ENCODE measurements at regions not wholly inside any gene's neighbourhood (a gene's known extent, or its start where the extent isn't known, plus 50 kb on each side); places are given as distances from the start of the nearest gene placed in this dataset.
"Not testable (repeated sequence)": the region's sequence is repeated elsewhere in the genome, so short reads cannot be mapped to it uniquely, and the experiment has no call there.

DNA sequence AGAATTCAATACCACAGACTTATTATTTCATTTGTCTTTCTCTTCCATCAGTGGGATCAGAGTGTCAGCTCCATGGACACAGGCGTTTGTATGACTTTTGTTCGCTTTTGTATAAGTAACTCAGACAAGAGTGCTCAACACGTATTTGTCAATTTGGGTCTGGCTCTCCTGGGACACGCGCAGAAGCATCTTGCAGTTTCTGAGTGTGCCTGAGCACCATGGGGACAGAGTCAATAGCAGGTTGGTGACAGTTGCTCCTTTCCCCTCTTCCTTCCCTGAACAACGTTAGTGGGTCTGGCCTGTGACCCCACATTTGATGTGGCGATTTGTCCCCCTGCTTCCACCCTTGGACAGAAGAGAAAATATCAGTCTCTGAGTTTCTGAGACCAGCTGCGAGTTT, 120.4 kb upstream of the SDK1 start:
- no peak overlapping the region for H3K9ac ChIP-seq (ENCODE audit: low read depth, low read length)
- no peaks in the 10 kb centered on the region for H3K4me1 ChIP-seq (ENCODE audit: control insufficient read depth, insufficient read depth, low read length)

DNA sequence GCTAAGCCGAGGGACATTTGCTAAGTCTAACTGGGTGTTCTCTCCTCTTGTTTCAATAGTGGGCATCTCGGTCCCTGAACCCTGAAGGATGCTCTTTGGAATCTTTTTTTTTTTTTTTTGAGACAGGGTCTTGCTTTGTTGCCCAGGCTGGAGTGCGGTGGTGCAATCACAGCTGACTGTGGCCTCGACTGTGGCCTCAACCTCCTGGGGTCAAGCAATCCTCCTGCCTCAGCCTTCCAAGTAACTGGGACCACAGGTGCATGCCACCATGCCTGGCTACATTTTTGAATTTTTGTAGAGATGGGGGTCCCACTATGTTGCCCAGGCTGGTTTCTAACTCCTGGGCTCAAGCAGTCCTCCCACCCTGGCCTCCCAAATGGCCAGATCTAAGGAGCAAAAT, 119.0 kb upstream of the SDK1 start:
- H3K9ac ChIP-seq (ENCODE audit: low read depth, low read length); H3K4me2 ChIP-seq (ENCODE audit: low read length); H3K9me3 ChIP-seq (replicated peaks; ENCODE audit: low read length); H3K4me1 ChIP-seq (ENCODE audit: control insufficient read depth, insufficient read depth, low read length); H3K4me3 ChIP-seq (ENCODE audit: low read length); H3K36me3 ChIP-seq (ENCODE audit: insufficient read depth, low read length): not testable (repeated sequence)
- H3K27me3 ChIP-seq (ENCODE audit: control insufficient read depth, insufficient read depth, low read length), result peaks cover 31% of the 10 kb centered on the region

More for the DNA sequence above, 120.4 kb upstream of the SDK1 start:
- no peak overlapping the region for H3K4me2 ChIP-seq (ENCODE audit: low read length)
- H3K4me3 ChIP-seq (ENCODE audit: low read length), result no peak overlapping the region
- H3K9me3 ChIP-seq (replicated peaks; ENCODE audit: low read length), result no peaks in the 10 kb centered on the region
- peaks cover 38% of the 10 kb centered on the region for H3K27me3 ChIP-seq (ENCODE audit: control insufficient read depth, insufficient read depth, low read length)
- H3K36me3 ChIP-seq (ENCODE audit: insufficient read depth, low read length), result no peaks in the 10 kb centered on the region

DNA sequence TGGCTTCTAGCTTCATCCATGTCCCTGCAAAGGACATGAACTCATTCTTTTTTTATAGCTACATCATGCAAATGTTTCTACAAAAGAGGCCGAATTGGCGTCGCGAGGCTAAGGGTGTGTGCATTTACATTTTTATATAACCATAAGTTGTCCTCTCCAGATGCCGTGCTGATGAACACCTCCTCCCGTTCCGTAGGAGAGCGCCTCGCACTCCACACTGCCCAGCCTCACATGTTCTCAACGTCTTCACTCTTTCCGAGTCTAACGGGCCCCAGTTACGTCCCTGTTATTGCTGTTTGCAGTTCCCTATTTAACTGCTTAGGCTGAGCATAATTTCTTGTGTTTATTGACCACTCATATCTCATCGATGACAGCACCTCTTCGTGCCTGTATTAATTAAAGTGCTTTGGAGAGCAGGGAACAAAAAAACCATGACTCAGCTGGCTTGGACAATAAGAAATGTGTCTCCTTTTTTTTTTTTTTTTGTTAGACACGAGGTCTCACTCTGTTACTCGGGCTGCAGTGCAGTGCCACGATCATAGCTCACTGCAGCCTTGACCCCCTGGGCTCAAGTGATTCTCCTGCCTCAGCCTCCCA, 113.5 kb upstream of the SDK1 start:
- Histone ChIP-seq H3K36me3 (ENCODE audit: insufficient read depth, low read length) (no peaks in the 10 kb centered on the region), H3K4me1 (ENCODE audit: control insufficient read depth, insufficient read depth, low read length) (no peaks in the 10 kb centered on the region), H3K9ac (ENCODE audit: low read depth, low read length) (no peak overlapping the region), H3K9me3 (replicated peaks; ENCODE audit: low read length) (no peaks in the 10 kb centered on the region), H3K27me3 (ENCODE audit: control insufficient read depth, insufficient read depth, low read length) (peaks cover 5% of the 10 kb centered on the region), H3K4me2 (ENCODE audit: low read length) (no peak overlapping the region), H3K4me3 (ENCODE audit: low read length) (no peak overlapping the region)

DNA sequence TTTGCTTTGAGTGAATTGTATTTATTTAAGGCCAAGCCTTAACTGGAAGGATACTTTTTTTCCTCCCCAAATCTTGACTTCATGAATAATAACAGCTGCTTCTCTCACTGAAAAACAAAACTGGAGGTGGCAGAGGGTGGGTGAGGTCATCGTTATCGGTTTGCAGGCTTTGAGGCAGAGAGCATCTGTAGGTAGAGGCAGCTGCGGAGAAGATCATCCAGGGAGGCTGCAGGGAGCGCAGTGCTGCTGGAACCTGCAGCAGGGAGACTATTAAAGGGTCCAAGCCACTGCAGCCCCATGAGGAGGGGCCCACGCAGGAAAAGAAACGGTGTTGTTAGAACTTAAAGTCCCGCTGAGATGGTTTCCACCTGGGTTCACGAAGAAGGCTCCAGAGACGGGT, 112.1 kb upstream of the SDK1 start:
- no peaks in the 10 kb centered on the region for H3K36me3 ChIP-seq (ENCODE audit: insufficient read depth, low read length)
- H3K4me3 ChIP-seq (ENCODE audit: low read length), result no peak overlapping the region
- peaks cover 5% of the 10 kb centered on the region for H3K27me3 ChIP-seq (ENCODE audit: control insufficient read depth, insufficient read depth, low read length)
- peaks cover 2% of the 10 kb centered on the region for H3K4me1 ChIP-seq (ENCODE audit: control insufficient read depth, insufficient read depth, low read length)
- H3K9me3 ChIP-seq (replicated peaks; ENCODE audit: low read length), result no peaks in the 10 kb centered on the region
- H3K4me2 ChIP-seq (ENCODE audit: low read length), result no peak overlapping the region
- H3K9ac ChIP-seq (ENCODE audit: low read depth, low read length), result no peak overlapping the region

DNA sequence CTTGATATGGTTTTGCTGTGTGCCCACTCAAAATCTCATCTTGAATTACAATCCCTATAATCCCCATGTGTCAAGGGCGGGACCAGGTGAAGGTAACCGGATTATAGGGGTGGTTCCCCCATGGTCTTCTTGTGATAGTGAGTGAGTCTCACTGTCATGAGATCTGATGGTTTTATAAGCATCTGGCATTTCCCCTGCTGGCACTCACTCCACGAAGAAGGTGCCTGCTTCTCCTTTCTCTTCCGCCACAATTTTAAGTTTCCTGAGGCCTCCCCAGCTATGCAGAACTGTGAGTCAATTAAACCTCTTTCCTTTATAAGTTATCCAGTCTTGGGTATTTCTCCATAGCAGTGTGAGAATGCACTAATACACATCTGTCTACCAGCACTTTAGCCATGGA, 109.5 kb upstream of the SDK1 start:
- Histone ChIP-seq H3K4me1 (ENCODE audit: control insufficient read depth, insufficient read depth, low read length) (peaks cover 20% of the 10 kb centered on the region), H3K4me2 (ENCODE audit: low read length) (no peak overlapping the region), H3K9ac (ENCODE audit: low read depth, low read length) (no peak overlapping the region), H3K36me3 (ENCODE audit: insufficient read depth, low read length) (no peaks in the 10 kb centered on the region), H3K27me3 (ENCODE audit: control insufficient read depth, insufficient read depth, low read length) (no peaks in the 10 kb centered on the region), H3K9me3 (replicated peaks; ENCODE audit: low read length) (no peaks in the 10 kb centered on the region), H3K4me3 (ENCODE audit: low read length) (no peak overlapping the region)

DNA sequence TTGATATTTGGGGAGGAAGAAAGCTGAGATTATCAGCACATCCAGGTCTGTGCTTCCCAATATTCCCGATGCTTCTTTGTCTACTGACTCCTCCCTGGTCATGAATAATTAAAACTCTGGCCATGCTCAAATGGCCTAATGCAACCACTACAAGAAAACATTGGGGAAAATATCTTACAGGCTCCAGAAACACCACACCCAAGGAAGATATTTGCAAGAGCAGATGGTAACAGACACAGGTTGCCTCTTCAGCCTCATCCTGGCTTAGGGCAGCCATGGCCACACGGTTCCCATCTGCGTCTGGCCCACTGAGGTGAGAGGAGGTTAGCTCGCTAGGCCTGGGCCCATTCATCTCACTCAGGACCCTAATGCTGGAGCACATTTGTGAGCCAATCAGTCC, 108.4 kb upstream of the SDK1 start:
- H3K4me1 ChIP-seq (ENCODE audit: control insufficient read depth, insufficient read depth, low read length), result peaks cover 20% of the 10 kb centered on the region
- no peaks in the 10 kb centered on the region for H3K27me3 ChIP-seq (ENCODE audit: control insufficient read depth, insufficient read depth, low read length)
- no peaks in the 10 kb centered on the region for H3K36me3 ChIP-seq (ENCODE audit: insufficient read depth, low read length)
- H3K4me3 ChIP-seq (ENCODE audit: low read length), result no peak overlapping the region
- no peak overlapping the region for H3K4me2 ChIP-seq (ENCODE audit: low read length)
- no peak overlapping the region for H3K9ac ChIP-seq (ENCODE audit: low read depth, low read length)
- H3K9me3 ChIP-seq (replicated peaks; ENCODE audit: low read length), result no peaks in the 10 kb centered on the region

DNA sequence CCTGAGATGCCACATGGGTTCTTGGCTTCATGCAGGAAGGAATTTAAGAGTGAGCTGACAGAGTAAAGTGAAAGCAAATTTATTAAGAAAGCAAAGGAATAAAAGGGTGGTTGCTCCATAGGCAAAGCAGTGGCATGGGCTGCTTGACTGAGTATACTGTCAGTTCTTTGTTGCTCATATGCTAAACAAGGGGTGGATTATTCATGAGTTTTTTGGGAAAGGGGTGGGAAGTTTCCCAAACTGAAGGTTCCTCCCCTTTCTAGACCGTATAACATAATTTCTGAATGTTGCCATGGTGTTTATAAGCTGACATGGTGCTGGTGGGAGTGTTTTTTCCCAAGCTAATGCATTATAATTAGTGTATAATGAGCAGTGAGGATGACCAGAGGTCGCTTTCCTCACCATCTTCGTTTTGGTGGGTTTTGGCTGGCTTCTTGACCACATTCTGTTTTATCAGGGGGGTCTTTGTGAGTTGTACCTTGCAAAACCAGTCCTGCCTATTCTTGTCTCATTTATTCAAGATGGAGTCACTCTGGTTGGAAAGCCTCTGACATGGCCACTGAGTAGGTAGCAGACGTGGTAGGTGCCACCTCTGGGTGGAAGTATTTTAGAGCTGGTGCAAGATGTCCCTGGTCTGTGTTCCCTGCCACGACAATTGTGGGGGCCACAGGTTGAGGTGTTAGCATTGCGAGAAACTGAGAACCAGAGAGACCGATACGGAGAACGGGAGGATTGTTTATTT, 107.5 kb upstream of the SDK1 start:
- no peak overlapping the region for H3K9ac ChIP-seq (ENCODE audit: low read depth, low read length)
- H3K4me2 ChIP-seq (ENCODE audit: low read length), result no peak overlapping the region
- H3K9me3 ChIP-seq (replicated peaks; ENCODE audit: low read length), result no peaks in the 10 kb centered on the region

DNA sequence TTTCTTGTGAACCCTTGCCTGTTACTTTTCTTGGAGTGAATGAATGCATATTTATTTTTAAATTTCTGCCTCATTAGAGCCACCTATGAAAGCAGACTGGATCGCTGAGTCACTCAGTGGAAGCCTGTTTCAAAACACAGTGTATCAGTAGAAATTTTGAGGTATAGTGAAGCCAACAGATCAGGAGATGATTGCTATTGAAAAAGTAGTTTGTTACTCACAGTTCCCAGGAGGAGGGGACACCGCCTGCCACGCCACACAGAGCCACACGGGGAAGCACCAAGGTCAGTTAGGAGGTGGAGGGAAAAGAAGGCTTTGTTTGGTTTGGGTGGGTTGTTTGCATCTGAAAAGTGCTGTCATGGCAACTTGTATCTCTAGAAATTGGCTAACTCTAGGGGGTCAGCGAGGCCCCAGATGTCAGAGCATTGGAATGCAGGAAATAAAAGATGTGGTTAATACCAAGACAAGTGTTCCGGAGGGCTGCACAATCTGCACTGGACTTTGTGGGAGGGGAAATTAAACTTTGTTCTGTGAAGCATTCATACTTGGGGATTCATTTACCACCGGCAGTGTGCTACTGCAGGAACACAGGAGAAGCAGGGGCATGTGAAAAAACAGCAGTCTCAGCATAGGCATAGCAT, 106.4 kb upstream of the SDK1 start:
- H3K27me3 ChIP-seq (ENCODE audit: control insufficient read depth, insufficient read depth, low read length), result no peaks in the 10 kb centered on the region
- no peaks in the 10 kb centered on the region for H3K9me3 ChIP-seq (replicated peaks; ENCODE audit: low read length)
- peak overlapping the region; percentile 33 for H3K9ac ChIP-seq (ENCODE audit: low read depth, low read length)
- H3K4me1 ChIP-seq (ENCODE audit: control insufficient read depth, insufficient read depth, low read length), result peaks cover 20% of the 10 kb centered on the region
- no peak overlapping the region for H3K4me3 ChIP-seq (ENCODE audit: low read length)
- no peaks in the 10 kb centered on the region for H3K36me3 ChIP-seq (ENCODE audit: insufficient read depth, low read length)
- peak overlapping the region; percentile 40 for H3K4me2 ChIP-seq (ENCODE audit: low read length)

More for the DNA sequence above, 107.5 kb upstream of the SDK1 start:
- no peak overlapping the region for H3K4me3 ChIP-seq (ENCODE audit: low read length)
- H3K27me3 ChIP-seq (ENCODE audit: control insufficient read depth, insufficient read depth, low read length), result no peaks in the 10 kb centered on the region
- H3K4me1 ChIP-seq (ENCODE audit: control insufficient read depth, insufficient read depth, low read length), result peaks cover 20% of the 10 kb centered on the region
- H3K36me3 ChIP-seq (ENCODE audit: insufficient read depth, low read length), result no peaks in the 10 kb centered on the region

DNA sequence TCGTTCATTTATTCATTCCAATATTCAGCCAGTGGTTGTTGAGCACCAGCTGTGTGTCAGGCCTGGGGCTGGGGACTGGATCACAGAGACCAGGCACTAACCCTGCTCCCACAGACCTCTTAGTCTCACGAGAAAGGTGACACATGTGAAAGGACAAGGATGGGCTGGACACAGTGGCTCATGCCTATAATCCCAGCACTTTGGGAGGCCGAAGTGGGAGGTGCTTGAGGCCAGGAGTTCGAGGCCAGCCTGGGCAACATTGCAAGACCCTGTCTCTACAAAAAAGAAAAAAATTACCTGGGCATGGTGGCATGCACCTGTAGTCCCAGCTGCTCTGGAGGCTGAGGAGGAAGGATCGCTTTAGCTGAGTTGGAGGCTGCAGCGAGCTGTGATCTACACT, 105.9 kb upstream of the SDK1 start:
- Histone ChIP-seq H3K36me3 (ENCODE audit: insufficient read depth, low read length) (no peaks in the 10 kb centered on the region), H3K9ac (ENCODE audit: low read depth, low read length) (no peak overlapping the region), H3K9me3 (replicated peaks; ENCODE audit: low read length) (no peaks in the 10 kb centered on the region), H3K4me1 (ENCODE audit: control insufficient read depth, insufficient read depth, low read length) (peaks cover 20% of the 10 kb centered on the region), H3K4me3 (ENCODE audit: low read length) (no peak overlapping the region), H3K27me3 (ENCODE audit: control insufficient read depth, insufficient read depth, low read length) (no peaks in the 10 kb centered on the region), H3K4me2 (ENCODE audit: low read length) (peak overlapping the region; percentile 40)

DNA sequence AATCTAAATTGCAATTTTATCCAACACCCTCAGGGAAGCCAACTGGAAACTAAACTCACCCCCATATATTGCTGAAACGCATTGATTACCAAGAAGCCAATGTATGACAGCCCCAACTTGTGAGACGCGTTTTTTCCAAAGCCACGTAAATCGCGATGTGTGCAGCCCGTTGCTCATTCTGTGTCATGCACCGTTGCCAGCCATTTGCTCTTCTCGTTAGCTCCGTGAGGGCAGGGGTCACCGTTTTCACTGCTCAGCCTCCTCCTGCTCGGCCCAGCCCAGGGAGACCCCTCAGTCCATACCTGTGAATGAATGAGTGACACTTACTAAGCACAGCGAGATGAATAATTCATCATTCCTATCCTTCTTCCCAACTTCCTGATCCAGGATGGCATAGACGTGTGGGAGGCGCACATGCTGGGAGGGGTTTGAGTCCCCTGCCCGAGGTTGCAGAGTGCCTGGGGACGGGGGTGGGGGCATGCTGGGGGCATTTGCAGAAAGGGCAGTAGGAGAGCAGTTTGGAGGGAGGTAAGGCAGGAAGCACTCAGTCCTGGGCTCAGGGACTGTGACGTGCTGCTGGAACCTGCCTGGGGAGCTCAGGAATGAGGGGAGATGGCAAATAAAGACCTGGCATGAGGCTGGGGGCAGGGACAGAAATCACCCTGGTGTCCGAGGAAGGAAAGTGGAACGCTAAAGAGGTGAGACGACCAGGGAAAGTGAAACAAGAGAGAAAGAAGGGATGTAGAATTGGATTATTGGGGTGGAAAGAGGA, 104.2 kb upstream of the SDK1 start:
- Histone ChIP-seq H3K4me1 (ENCODE audit: control insufficient read depth, insufficient read depth, low read length) (peaks cover 20% of the 10 kb centered on the region), H3K4me2 (ENCODE audit: low read length) (no peak overlapping the region), H3K27me3 (ENCODE audit: control insufficient read depth, insufficient read depth, low read length) (no peaks in the 10 kb centered on the region), H3K9ac (ENCODE audit: low read depth, low read length) (no peak overlapping the region), H3K4me3 (ENCODE audit: low read length) (no peak overlapping the region), H3K9me3 (replicated peaks; ENCODE audit: low read length) (no peaks in the 10 kb centered on the region), H3K36me3 (ENCODE audit: insufficient read depth, low read length) (no peaks in the 10 kb centered on the region)

DNA sequence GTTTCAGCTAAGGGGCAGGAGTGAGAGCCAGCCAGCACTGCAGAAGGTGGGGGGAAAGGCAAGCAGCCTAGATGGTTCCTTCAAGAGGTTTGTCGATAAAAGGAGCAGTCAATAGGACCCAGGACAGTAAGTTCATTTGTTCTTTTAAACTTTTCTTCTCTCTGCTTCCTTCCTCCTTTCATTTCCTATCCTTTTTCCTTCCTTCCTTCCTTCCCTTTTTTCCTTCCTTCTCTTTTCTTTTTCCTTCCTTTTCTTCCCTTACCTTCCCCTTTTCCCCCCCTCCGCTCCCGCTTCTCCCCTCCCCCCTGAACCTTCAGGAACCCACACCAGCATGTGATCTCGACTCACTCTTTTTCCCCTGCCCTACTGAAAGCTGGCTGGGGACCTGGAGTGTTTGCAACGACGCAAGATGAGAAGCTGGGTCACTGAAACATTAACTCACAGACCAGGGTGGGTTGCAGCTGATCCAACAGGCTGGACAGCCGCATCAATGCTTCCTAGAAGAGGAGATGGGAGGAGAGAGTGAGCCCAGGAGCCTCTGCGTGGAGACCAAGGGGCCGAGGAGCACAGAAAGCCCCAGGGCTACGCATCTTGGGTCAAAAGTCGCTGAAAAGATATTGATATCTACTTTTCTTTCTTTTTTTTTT, 103.4 kb upstream of the SDK1 start:
- peaks cover 20% of the 10 kb centered on the region for H3K4me1 ChIP-seq (ENCODE audit: control insufficient read depth, insufficient read depth, low read length)
- no peaks in the 10 kb centered on the region for H3K9me3 ChIP-seq (replicated peaks; ENCODE audit: low read length)
- no peak overlapping the region for H3K4me3 ChIP-seq (ENCODE audit: low read length)
- no peaks in the 10 kb centered on the region for H3K36me3 ChIP-seq (ENCODE audit: insufficient read depth, low read length)
- no peak overlapping the region for H3K9ac ChIP-seq (ENCODE audit: low read depth, low read length)
- H3K27me3 ChIP-seq (ENCODE audit: control insufficient read depth, insufficient read depth, low read length), result no peaks in the 10 kb centered on the region
- no peak overlapping the region for H3K4me2 ChIP-seq (ENCODE audit: low read length)

Measured in skeletal muscle satellite cell (primary cell).